ENCODE measurements at regions not wholly inside any gene's neighbourhood (a gene's known extent, or its start where the extent isn't known, plus 50 kb on each side); places are given as distances from the start of the nearest gene placed in this dataset.
A peak's percentile ranks its signal among the peaks of the same experiment; 100 is the strongest.

- no peak for ATAC-seq (ENCODE audit: low FRiP score in 2 of 2)
- Histone ChIP-seq H3K4me3 (no peak overlapping the region), H3K27me3 (no peaks in the 10 kb centered on the region), H3K9me3 (no peaks in the 10 kb centered on the region), H3K4me1 (peaks cover 0 to 5% (median 0%) of the 10 kb centered on the region in 4 donors), H3K27ac (no peak overlapping the region), H3K36me3 (no peaks in the 10 kb centered on the region)
- WGBS, 2 donors, result 12 to 20% methylated on average over 5 of the region's 5 CpGs
- TF ChIP-seq POLR2AphosphoS5 (IDR thresholded peaks at IDR 0.05), result no peak
- no peak for TF ChIP-seq EP300 (IDR thresholded peaks at IDR 0.05)
- TF ChIP-seq POLR2A (IDR thresholded peaks at IDR 0.05), result no peak
- TF ChIP-seq, protein P1, sequence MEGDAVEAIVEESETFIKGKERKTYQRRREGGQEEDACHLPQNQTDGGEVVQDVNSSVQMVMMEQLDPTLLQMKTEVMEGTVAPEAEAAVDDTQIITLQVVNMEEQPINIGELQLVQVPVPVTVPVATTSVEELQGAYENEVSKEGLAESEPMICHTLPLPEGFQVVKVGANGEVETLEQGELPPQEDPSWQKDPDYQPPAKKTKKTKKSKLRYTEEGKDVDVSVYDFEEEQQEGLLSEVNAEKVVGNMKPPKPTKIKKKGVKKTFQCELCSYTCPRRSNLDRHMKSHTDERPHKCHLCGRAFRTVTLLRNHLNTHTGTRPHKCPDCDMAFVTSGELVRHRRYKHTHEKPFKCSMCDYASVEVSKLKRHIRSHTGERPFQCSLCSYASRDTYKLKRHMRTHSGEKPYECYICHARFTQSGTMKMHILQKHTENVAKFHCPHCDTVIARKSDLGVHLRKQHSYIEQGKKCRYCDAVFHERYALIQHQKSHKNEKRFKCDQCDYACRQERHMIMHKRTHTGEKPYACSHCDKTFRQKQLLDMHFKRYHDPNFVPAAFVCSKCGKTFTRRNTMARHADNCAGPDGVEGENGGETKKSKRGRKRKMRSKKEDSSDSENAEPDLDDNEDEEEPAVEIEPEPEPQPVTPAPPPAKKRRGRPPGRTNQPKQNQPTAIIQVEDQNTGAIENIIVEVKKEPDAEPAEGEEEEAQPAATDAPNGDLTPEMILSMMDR (IDR thresholded peaks at IDR 0.05), result no peak
- DNase-seq, result no peak
Measured at GRCh38 chr13:80716610-80717081, 375.7 kb upstream of the SPRY2 start.

- H3K36me3 ChIP-seq, result no peaks in the 10 kb centered on the region
- peaks cover 0 to 5% (median 0%) of the 10 kb centered on the region in 4 donors for H3K4me1 ChIP-seq
- no peaks in the 10 kb centered on the region for H3K9me3 ChIP-seq
- no peak overlapping the region for H3K4me3 ChIP-seq
- no peak overlapping the region for H3K27ac ChIP-seq
- DNase-seq (no peak), ATAC-seq (ENCODE audit: low FRiP score in 2 of 2) (no peak)
- WGBS, 2 donors, result 72 to 91% methylated on average over 2 of the region's 2 CpGs
- no peaks in the 10 kb centered on the region for H3K27me3 ChIP-seq
- no peak for TF ChIP-seq EP300 (IDR thresholded peaks at IDR 0.05)
- TF ChIP-seq, protein P1 (IDR thresholded peaks at IDR 0.05), result no peak
- no peak for TF ChIP-seq POLR2AphosphoS5 (IDR thresholded peaks at IDR 0.05)
Measured at GRCh38 chr13:80712026-80712425, 371.1 kb upstream of the SPRY2 start.

DNA sequence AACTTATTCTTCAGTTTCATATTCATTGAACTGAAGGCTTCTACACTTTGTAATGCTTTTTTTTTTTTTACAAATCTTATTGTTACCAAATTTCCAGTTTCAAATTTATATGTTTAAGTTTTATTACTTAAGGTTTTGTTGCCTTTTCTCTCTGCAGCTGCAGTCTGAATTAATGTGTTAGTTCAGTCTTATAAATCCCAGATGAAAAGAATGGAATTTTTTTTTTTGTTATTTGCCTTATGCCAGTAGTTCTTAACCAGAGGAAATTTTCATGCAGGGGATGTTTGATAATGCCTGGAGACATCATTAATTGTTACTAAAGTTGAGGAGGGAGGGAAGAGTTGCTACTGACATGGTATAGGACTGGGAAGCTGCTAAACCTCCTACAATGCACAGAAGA lies 367.9 kb upstream of the SPRY2 start:
- H3K9me3 ChIP-seq, result peaks cover 0 to 4% (median 0%) of the 10 kb centered on the region in 4 donors
- TF ChIP-seq POLR2AphosphoS5 (IDR thresholded peaks at IDR 0.05) (no peak), POLR2A (IDR thresholded peaks at IDR 0.05) (no peak), EP300 (IDR thresholded peaks at IDR 0.05) (no peak)
- TF ChIP-seq, protein P1 (IDR thresholded peaks at IDR 0.05), result no peak
- no peaks in the 10 kb centered on the region for H3K4me1 ChIP-seq
- no peak for DNase-seq
- no peak overlapping the region for H3K27ac ChIP-seq
- no peaks in the 10 kb centered on the region for H3K27me3 ChIP-seq
- no peaks in the 10 kb centered on the region for H3K36me3 ChIP-seq
- no peak overlapping the region for H3K4me3 ChIP-seq
- no peak for ATAC-seq (ENCODE audit: low FRiP score in 2 of 2)

DNA sequence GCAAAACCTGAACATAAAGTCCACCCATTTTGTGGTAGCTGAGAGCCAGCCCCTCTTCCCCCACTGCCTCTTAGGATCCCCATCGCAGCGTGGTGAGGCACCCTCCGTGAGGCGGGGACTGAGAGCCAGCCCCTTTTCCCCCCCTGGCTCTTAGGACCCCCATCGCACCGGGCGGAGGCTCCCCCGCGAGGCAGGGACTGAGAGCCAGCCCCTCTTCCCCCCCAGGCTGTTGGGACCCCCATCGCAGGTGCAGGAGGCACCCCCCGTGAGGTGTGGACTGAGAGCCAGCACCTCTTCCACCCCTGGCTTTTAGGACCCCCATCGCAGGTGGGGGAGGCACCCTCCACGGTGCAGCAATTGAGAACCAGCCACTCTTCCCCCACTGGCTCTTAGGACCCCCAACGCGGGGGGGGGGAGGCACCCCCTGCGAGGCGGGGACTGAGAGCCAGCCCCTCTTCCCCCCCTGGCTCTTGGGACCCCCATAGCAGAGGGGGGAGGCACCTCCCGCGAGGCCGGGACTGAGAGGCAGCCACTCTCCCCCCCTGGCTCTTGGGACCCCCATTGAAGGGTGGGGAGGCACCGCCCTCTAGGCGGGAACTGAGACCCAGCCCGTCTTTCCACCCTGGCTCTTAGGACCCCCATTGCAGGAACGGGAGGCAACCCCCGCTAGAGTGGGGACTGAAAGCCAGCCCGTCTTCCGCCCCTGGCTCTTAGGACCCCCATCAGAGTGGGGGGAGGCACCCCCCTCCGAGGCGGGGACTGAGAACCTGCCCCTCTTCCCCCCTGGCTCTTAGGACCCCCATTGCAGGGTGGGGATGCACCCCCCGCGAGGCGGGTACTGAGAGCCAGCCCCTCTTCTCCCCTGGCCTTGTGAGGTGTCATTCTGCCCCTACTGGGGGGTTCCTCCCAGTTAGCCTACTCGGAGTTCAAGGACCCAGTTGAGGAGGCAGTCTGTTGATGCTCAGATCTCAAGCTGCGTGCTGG lies 366.4 kb upstream of the SPRY2 start:
- H3K27me3 ChIP-seq, result no peaks in the 10 kb centered on the region
- H3K9me3 ChIP-seq, result peaks cover 0 to 4% (median 0%) of the 10 kb centered on the region in 4 donors
- H3K27ac ChIP-seq, result no peak overlapping the region
- 80 to 92% methylated on average over 8 to 15 of the region's 34 CpGs for WGBS, 2 donors
- DNase-seq, result peak in 1 of 2 donors; percentile 61
- TF ChIP-seq, protein P1 (IDR thresholded peaks at IDR 0.05), result no peak
- no peak for TF ChIP-seq EP300 (IDR thresholded peaks at IDR 0.05)
- TF ChIP-seq POLR2AphosphoS5 (IDR thresholded peaks at IDR 0.05), result no peak
- TF ChIP-seq POLR2A (IDR thresholded peaks at IDR 0.05), result no peak
- no peaks in the 10 kb centered on the region for H3K36me3 ChIP-seq
- H3K4me1 ChIP-seq, result no peaks in the 10 kb centered on the region
- no peak overlapping the region for H3K4me3 ChIP-seq
- peak in 1 of 2 donors; percentile 17 for ATAC-seq (ENCODE audit: low FRiP score in 2 of 2)

Data from upper lobe of left lung (tissue), 6 donors.